Endometrium (tissue), 2 donors: ENCODE measurements at regions not wholly inside any gene's neighbourhood (a gene's known extent, or its start where the extent isn't known, plus 50 kb on each side); places are given as distances from the start of the nearest gene placed in this dataset.
A peak's percentile ranks its signal among the peaks of the same experiment; 100 is the strongest.
"Not testable (repeated sequence)": the region's sequence is repeated elsewhere in the genome, so short reads cannot be mapped to it uniquely, and the experiment has no call there.

Experiments
- FAIRE-seq: peaks from 2 replicates; lab custom pipeline; 2012; peaks lifted over from hg19 to GRCh38; lab: Jason Lieb, UNC
- donor health status: control.
- donor health status: control.

DNA sequence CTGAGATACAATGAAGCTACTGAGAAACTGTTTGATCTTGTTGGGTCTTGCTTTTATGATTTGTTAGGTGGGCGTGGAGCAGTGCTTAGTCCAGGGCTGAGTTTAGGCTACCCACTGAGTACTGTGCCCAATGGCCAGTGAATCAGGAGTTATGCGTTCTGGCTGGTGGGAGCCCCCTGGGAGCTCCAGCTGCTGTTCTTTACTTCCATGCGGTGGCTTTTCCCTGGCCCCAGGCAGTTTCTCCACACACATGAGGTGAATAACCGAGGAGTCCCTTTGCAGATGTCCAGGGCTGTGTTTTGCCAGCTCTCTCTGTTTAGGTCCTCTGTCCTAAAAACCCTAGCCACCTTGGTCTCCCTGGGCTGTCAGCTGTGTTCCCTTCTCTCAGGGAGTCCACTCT lies 106.5 kb downstream of the KLF13 start:
- no peak for FAIRE-seq

DNA sequence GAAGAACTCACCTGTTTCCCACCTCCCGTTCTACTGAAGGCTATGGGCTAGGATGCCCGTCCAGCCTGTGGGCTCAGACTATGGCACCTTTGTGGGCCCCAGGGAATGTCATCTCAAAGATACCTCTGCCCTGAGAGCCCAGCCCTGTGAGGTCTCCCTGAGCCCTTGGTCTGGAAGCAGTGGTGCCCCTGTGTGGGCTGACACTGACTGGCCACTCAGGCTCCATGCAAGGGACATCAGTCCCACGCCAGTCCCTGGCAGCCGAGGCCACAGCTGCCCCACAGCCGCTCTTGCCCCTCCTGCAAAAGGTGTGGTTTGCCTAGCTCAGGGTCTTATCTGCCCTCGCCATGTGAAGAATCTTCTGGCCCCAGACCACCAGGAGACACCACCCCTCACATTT lies 106.9 kb downstream of the KLF13 start:
- FAIRE-seq: no peak

DNA sequence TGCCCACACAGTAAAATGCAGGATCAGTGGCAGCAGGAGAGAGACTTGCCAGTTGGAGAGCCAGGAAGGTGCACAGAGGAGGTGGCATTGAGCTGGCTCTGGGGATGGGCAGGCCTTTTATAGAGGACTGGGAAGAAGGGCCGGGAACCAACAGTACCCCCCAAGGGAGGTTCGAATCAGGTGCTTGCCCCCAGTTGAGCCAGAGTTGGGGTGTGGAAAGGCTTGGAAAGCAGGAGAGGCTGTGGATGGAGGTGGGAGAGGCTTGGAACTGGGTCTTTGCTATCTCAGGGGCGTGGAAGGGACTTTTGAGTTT lies 107.6 kb downstream of the KLF13 start:
- no peak for FAIRE-seq

- FAIRE-seq: no peak
These were observed 108.1 kb downstream of the KLF13 start for GRCh38 chr15:31434588-31435260.

DNA sequence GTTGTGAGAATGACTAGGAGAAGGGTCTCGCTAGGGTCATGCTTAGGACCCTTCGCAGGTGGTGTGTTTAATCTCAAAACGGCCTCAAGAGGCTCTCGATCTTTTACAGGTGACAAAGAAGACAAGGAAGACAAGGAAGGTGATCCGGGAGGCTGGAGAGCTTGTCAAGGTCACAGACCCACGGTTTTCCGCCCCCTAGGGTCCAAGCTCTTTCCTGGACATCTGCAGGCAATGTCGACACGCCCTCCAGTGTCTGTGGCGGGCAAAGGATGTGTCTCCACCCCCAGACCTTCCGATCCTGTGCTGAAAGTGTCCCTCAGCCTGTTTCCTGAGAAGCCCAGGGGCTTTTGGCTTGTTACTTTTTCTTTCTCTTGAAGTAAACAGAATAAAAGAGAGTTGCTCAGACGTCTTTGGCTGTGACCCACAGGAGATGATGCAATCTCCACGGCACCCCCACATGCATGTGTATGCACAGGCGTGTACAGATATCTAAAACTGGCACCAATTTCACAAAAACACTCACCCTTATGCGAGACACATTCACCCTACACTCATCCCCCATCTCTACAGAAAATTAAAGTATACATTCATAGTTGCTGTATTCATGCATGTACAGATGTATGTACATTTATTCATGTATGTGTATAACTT lies 108.8 kb downstream of the KLF13 start:
- no peak for FAIRE-seq

DNA sequence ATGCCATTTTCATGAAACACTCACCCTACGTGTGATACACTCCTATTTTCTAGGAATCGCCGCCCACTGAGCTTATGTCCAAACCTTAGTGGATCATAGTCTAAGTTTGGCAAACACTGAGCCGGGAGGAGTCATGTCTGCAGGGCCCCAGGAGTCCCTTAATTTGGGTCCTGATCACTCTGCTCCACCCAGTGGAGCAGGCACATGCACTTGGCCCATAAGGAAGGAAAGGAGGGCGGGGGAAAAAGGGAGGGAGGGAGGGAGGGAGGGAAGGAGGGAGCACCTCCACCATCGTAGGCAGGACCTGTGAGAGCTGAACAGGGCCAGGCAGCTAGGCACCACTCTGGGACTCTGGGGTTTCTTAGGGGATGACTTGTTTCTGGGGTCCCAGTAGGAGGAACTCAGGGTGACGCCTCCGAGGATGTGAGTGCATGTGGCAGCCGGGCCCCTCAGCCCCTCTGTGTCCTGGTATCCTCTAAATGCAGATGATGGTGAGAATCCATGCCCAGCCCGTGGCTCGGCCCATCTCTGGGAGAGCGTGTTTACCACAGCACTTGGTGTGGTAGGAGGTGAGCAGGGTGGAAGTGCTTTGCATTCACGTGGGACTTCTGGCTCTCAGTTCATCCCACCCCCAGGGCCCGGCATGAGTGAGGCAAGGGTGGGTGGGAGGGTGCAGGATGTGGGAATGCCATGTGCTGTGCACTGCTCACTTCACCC lies 109.4 kb downstream of the KLF13 start:
- no peak for FAIRE-seq

- FAIRE-seq: no peak
These were observed 111.1 kb downstream of the KLF13 start for GRCh38 chr15:31437686-31438085.

GRCh38 chr15:31438601-31439265 lies 112.1 kb downstream of the KLF13 start:
- no peak for FAIRE-seq

GRCh38 chr15:31439328-31439727 lies 112.7 kb downstream of the KLF13 start:
- FAIRE-seq: no peak

DNA sequence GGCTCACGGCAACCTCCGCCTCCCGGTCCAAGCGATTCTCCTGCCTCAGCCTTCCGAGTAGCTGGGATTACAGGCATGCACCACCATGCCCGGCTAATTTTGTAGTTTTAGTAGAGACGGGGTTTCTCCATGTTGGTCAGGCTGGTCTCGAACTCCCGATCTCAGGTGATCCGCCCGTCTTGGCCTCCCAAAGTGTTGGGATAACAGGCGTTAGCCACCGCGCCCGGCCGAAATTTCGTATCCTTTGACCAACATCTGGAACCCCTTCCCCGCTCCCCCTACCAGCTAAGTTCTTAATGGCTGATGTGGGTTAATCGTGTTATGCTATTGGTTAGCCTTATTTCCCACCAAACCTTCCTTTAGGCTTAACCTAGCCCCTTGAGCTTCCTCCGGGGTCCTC lies 113.6 kb downstream of the KLF13 start:
- not testable (repeated sequence) for FAIRE-seq

DNA sequence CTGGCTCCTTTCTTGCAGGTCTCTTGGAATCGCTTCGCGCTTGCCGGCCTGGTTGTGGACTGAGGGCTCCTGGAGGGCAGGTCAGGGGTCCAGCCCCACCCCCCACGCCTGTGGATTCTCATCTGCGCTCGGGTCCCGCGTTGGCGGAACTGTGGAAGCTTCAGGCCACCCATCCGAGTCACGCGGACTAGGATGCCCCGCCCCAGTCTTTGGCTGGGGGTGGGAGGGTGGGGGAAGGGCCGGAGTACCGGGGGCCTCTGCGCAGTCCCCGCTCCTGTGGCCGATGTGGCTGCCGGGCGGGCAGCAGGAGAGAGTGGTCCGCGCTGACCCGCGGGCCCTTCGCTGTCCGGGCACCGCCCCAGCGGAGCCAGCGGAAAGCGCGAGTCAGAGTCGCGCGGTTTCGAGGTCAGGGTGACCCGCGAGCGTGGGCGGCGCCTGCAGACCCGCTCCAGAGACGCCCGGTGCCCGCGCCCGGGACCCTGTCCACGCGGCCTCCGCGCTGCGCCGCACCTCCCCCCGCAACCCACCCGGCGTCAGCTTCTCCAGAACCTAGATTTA lies 114.2 kb downstream of the KLF13 start:
- no peak for FAIRE-seq

DNA sequence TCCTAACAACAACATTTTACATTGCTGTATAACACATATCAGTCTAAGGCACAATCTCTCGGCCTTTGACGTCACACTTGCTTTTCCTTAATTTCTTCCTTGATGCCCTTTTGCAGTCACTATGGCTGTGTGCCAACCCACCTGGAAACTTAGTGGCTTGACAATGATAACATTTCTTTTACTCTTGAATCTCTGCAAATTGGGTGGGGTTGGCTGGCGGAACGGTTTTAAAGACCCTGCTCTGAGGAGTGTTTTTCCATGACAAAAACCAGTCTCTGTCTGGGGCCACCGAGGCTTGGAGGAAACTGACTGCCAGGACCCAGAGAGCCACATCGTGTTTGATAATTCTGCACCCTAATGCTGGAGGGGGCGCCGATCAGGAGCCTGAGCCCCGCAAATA lies 115.6 kb downstream of the KLF13 start:
- no peak for FAIRE-seq

DNA sequence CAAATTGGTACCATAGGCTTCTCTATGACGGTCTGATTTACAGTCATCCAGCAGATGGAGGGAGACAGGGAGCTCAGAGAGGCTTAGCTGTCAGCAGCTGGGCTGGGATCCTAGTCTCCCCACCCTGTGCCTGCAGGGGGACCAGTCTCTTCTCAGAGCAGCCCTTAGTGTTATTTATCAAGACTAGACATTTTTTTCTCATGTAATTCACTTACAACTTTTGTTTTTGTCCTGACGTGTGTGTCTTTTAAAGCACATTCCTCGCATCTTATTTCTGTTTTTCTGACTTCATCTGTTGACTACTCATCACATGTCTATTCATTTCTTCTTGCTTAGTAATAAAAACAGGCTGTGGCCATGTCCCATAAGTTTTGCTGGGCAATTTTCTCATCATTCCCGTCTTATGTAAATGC lies 116.1 kb downstream of the KLF13 start:
- FAIRE-seq: peak; percentile 68

- no peak for FAIRE-seq
These were observed 118.2 kb downstream of the KLF13 start for GRCh38 chr15:31444844-31445243.

DNA sequence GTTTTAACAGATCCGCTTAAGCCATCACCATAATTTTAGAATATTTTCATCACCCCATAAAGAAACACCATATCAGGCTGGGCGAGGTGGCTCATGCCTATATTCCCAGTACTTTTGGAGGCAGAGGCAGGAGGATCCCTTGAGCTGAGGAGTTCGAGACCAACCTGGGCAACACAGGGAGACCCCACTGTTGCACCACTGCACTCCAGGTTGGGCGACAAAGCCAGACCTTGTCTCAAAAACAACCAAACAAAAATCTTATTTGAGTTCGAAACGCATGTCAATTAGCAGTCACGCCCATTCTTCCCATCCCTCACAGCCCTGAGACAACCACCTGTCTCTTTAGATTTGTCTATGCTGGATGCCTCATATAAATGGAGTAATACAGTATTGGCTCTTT lies 119.9 kb downstream of the KLF13 start:
- FAIRE-seq: no peak

DNA sequence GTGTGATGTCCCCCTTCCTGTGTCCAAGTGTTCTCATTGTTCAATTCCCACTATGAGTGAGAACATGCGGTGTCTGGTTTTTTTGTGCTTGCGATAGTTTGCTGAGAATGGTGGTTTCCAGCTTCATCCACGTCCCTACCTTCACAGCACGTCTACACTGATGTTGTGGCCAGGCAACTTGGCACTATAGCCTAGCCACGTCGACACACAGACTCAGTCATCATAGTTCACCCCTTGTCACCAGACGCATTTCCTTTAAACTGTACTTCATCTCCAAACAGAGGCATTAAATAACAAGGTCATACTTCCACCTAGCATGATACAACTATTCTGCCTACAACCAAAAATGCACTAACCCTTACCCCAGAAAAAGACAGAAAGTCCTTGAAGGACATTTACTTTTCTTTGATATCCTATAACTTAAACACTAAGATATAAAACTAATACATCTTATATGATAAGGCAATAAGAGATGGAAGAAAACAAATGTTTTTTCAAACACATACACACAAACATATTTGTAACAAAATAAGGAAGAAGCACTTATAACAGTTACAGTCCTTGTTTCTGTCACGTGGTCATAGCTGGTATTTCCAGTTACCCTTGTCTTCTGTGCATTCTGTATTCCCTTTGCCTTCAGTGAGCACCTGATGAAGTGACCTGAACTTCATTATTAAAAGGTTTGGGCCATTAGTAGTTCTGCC lies 121.4 kb downstream of the KLF13 start:
- no peak for FAIRE-seq

GRCh38 chr15:31448635-31448979 lies 122.0 kb downstream of the KLF13 start:
- no peak for FAIRE-seq

DNA sequence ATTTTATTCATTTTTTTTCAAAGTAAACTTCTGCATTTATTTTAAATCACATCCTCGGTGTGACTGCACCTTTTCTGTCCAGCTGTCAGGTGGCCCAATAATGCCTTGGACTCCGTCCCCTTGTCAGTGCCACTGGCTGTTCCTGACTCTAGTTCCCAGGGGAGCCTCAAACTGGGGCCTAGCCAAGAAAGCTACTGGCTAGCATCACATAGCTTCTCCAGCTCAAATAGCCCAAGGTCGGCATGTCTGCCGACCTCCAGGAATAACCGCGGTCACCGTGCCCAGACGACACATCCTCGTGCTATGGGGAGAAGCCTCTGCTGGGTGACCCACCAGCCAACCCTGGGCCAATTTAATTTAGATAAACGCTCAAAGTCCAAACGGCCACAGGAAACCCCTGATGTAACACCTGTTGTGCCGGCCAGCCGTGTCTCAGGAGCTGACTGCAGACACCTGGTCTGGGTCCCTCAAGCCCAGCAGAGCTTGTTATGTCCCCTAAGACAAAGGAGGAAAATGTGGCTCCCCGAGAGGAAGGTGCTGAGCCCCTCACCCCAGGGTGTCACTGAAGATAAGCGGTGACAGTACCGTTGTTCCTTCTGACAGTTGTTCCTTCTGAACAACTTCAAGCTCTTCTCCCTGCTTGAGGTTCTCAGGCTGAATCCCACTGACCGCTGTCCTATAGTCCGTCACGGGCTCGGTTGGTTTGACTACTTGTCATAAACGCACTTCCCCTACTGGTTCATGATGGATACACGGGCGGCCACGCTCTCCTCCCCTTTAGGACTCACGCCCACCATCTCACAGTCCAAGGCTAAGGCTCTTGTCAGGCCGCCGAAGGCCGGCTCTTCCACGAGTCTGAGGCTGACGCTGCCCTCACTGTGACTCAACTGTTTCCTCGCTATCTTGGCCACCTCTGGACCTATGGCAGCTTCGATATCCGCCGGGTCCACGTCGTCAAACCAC lies 126.2 kb downstream of the KLF13 start:
- no peak for FAIRE-seq

GRCh38 chr15:31453558-31454318 lies 127.1 kb downstream of the KLF13 start:
- FAIRE-seq: no peak

DNA sequence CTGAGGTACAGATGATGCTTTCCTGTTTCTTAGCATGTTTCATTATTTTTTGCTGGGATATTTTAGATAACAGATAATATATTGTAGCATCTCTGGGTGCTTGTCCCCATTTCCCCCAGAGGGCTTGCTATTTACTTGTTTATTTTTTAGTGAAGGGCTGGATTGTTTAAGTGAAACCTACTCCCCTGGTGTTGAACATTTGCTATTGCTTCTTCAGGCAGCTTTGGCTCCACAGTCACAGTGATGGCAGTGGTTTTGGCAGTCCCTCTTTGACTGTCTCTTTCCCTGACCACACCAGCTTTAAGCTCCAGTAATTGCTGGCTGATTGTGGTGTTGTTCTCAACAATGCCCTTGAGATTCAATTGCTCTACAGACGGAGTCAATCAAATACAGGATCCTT lies 128.9 kb downstream of the KLF13 start:
- no peak for FAIRE-seq
